IMR-90 (cell line): ENCODE measurements at regions not wholly inside any gene's neighbourhood (a gene's known extent, or its start where the extent isn't known, plus 50 kb on each side); places are given as distances from the start of the nearest gene placed in this dataset.

Source experiments
- ATAC-seq: fragments of 200-7000 bp; cut with Tn5 transposase; 2 replicates; pipeline ENCODE4 v1.9.1; 2020; ENCODE audit warnings: low read depth, mild to moderate bottlenecking, moderate library complexity
- BruUV-seq: library from RNA; stranded (reverse); fragments of 400-500 nt; replicated peaks from 2 replicates; lab custom pipeline; 2021; lab: Mats Ljungman, UMichigan
- CTCF ChIA-PET: fragments of 300-600 bp; formaldehyde crosslinking; extraction: SDS; loops from one replicate; lab custom pipeline; 2021; ENCODE audit warnings: antibody characterized with exemption; lab: Yijun Ruan, JAX
- POLR2A ChIA-PET: fragments of 300-600 bp; sonication (Branson Sonifier 250); formaldehyde crosslinking; loops from one replicate; lab custom pipeline; 2022; ENCODE audit warnings: antibody characterized with exemption; ENCODE audit not compliant: unreplicated experiment; lab: Charles Lee
- DNase-seq: peaks from one replicate; pipeline ENCODE4 v3.0.0; 2013
- H2AFZ ChIP-seq: replicated peaks from 2 replicates; pipeline ENCODE3; 2013; ENCODE audit warnings: low read length, mild to moderate bottlenecking; ENCODE audit not compliant: poor library complexity
- H2AK5ac ChIP-seq: 2 replicates; pipeline ENCODE4 v1.6.1; 2013; ENCODE audit warnings: low read depth, low read length, inconsistent platforms
- H2AK9ac ChIP-seq: replicated peaks from 2 replicates; pipeline ENCODE3; 2013; ENCODE audit warnings: mild to moderate bottlenecking, low read depth, low read length, moderate library complexity; ENCODE audit not compliant: poor library complexity
- H2BK120ac ChIP-seq: 2 replicates; pipeline ENCODE4 v1.6.1; 2013; ENCODE audit warnings: low read depth, low read length, inconsistent platforms
- H2BK15ac ChIP-seq: 3 replicates; pipeline ENCODE4 v1.6.1; 2013; ENCODE audit warnings: low read depth, low read length, inconsistent platforms
- H2BK20ac ChIP-seq: 2 replicates; pipeline ENCODE4 v1.6.1; 2013; ENCODE audit warnings: low read depth, mild to moderate bottlenecking, inconsistent platforms, low read length, moderate library complexity
- H2BK5ac ChIP-seq: 2 replicates; pipeline ENCODE4 v1.6.1; 2013; ENCODE audit warnings: mild to moderate bottlenecking, low read depth, low read length, inconsistent platforms; ENCODE audit not compliant: poor library complexity, severe bottlenecking
- H3K14ac ChIP-seq: replicated peaks from 2 replicates; pipeline ENCODE4 v1.6.1; 2013; ENCODE audit warnings: low read depth, low read length, inconsistent platforms
- H3K18ac ChIP-seq: 2 replicates; pipeline ENCODE4 v1.6.1; 2013; ENCODE audit warnings: low read depth, low read length, control low read depth
- H3K23ac ChIP-seq: 2 replicates; pipeline ENCODE4 v1.6.1; 2013; ENCODE audit warnings: low read depth, low read length, inconsistent platforms
- H3K27ac ChIP-seq: 2 replicates; pipeline ENCODE4 v1.5.1; 2013; ENCODE audit warnings: mild to moderate bottlenecking, control low read depth, low read length; ENCODE audit not compliant: insufficient read depth
- H3K27me3 ChIP-seq: 2 replicates; pipeline ENCODE4 v1.6.1; 2013; ENCODE audit warnings: low read length; ENCODE audit not compliant: control insufficient read depth, insufficient read depth
- H3K36me3 ChIP-seq: 2 replicates; pipeline ENCODE4 v1.6.1; 2013; ENCODE audit warnings: low read length, mixed read lengths; ENCODE audit not compliant: control insufficient read depth, insufficient read depth
- H3K4ac ChIP-seq: 2 replicates; pipeline ENCODE4 v1.6.1; 2013; ENCODE audit warnings: low read depth, low read length, inconsistent platforms
- H3K4me1 ChIP-seq: 2 replicates; pipeline ENCODE4 v1.6.1; 2013; ENCODE audit warnings: low read length, mixed read lengths; ENCODE audit not compliant: control insufficient read depth, insufficient read depth
- H3K4me2 ChIP-seq: 2 replicates; pipeline ENCODE4 v1.6.1; 2013; ENCODE audit warnings: low read depth, mild to moderate bottlenecking, control low read depth, low read length, moderate library complexity
- H3K4me3 ChIP-seq: 2 replicates; pipeline ENCODE4 v1.5.1; 2013; ENCODE audit warnings: low read depth, mild to moderate bottlenecking, control low read depth, low read length, moderate library complexity; ENCODE audit not compliant: insufficient read depth
- H3K56ac ChIP-seq: 2 replicates; pipeline ENCODE4 v1.6.1; 2013; ENCODE audit warnings: low read length, inconsistent platforms; ENCODE audit not compliant: insufficient read depth; ENCODE audit errors: extremely low read depth
- H3K79me1 ChIP-seq, 2 experiments: 2 replicates each; pipeline ENCODE4 v1.6.1; 2013; ENCODE audit warnings: low read length in 2 of 2, inconsistent platforms in 1 of 2, low read depth in 1 of 2
- H3K9ac ChIP-seq: 2 replicates; pipeline ENCODE4 v1.6.1; 2013; ENCODE audit warnings: low read depth, low read length, control low read depth
- H3K9me1 ChIP-seq: 2 replicates; pipeline ENCODE4 v1.6.1; 2013; ENCODE audit warnings: low read length, inconsistent platforms; ENCODE audit not compliant: insufficient read depth
- H3K9me3 ChIP-seq: 2 replicates; pipeline ENCODE4 v1.6.1; 2013; ENCODE audit warnings: low read length; ENCODE audit not compliant: control insufficient read depth, insufficient read depth
- H4K20me1 ChIP-seq: 2 replicates; pipeline ENCODE4 v1.6.1; 2013; ENCODE audit warnings: low read length, inconsistent platforms; ENCODE audit not compliant: insufficient read depth
- H4K5ac ChIP-seq: 2 replicates; pipeline ENCODE4 v1.6.1; 2013; ENCODE audit warnings: mild to moderate bottlenecking, low read depth, low read length, control low read depth
- H4K8ac ChIP-seq, 2 experiments: 2 replicates each; pipeline ENCODE4 v1.6.1; 2013; ENCODE audit warnings: low read depth in 2 of 2, low read length in 2 of 2, control low read depth in 1 of 2, inconsistent platforms in 1 of 2
- H4K91ac ChIP-seq: 2 replicates; pipeline ENCODE4 v1.6.1; 2013; ENCODE audit warnings: low read depth, low read length, inconsistent platforms; ENCODE audit not compliant: insufficient read depth
- BHLHE40 ChIP-seq: fragments of 150-350 bp; IDR thresholded peaks from 2 replicates; pipeline ENCODE4 v1.6.1; 2016; ENCODE audit warnings: mild to moderate bottlenecking, low read depth, low read length
- CEBPB ChIP-seq: IDR thresholded peaks from 2 replicates; pipeline ENCODE4 v1.6.1; 2012; ENCODE audit warnings: low read depth, low read length, improper control_type of control experiment
- CHD1 ChIP-seq: IDR thresholded peaks from 2 replicates; pipeline ENCODE4 v1.6.1; 2012; ENCODE audit warnings: low read depth, low read length, improper control_type of control experiment
- CTCF ChIP-seq: conservative IDR thresholded peaks from 2 replicates; pipeline ENCODE4 v1.5.1; 2012; ENCODE audit warnings: mild to moderate bottlenecking, low read depth, low read length, improper control_type of control experiment
- ELK1 ChIP-seq: fragments of 150-350 bp; IDR thresholded peaks from 2 replicates; pipeline ENCODE4 v1.6.1; 2016; ENCODE audit warnings: low read depth, mild to moderate bottlenecking, low read length, moderate library complexity, borderline replicate concordance
- FOS ChIP-seq: fragments of 150-350 bp; IDR thresholded peaks from 2 replicates; pipeline ENCODE4 v1.6.1; 2016; ENCODE audit warnings: low read depth, low read length
- MAFK ChIP-seq: IDR thresholded peaks from 2 replicates; pipeline ENCODE4 v1.6.1; 2012; ENCODE audit warnings: low read depth, low read length, improper control_type of control experiment
- MAZ ChIP-seq: IDR thresholded peaks from 2 replicates; pipeline ENCODE4 v1.6.1; 2012; ENCODE audit warnings: low read depth, mild to moderate bottlenecking, low read length, improper control_type of control experiment, moderate library complexity, borderline replicate concordance
- MXI1 ChIP-seq: IDR thresholded peaks from 2 replicates; pipeline ENCODE4 v1.6.1; 2012; ENCODE audit warnings: low read depth, mild to moderate bottlenecking, low read length, moderate library complexity, borderline replicate concordance
- NFE2L2 ChIP-seq: fragments of 150-350 bp; IDR thresholded peaks from 2 replicates; pipeline ENCODE4 v1.6.1; 2016; ENCODE audit warnings: low read depth, mild to moderate bottlenecking, low read length
- POLR2A ChIP-seq: IDR thresholded peaks from 2 replicates; pipeline ENCODE4 v1.6.1; 2012; ENCODE audit warnings: mild to moderate bottlenecking, low read depth, low read length
- RAD21 ChIP-seq: IDR thresholded peaks from 2 replicates; pipeline ENCODE4 v1.6.1; 2012; ENCODE audit warnings: low read length, improper control_type of control experiment
- RCOR1 ChIP-seq: IDR thresholded peaks from 2 replicates; pipeline ENCODE4 v1.6.1; 2012; ENCODE audit warnings: mild to moderate bottlenecking, low read length, improper control_type of control experiment; ENCODE audit not compliant: insufficient replicate concordance
- RFX5 ChIP-seq: IDR thresholded peaks from 2 replicates; pipeline ENCODE4 v1.8.0; 2012; ENCODE audit warnings: low read depth, mild to moderate bottlenecking, low read length, moderate library complexity
- SMC3 ChIP-seq: fragments of 150-350 bp; IDR thresholded peaks from 2 replicates; pipeline ENCODE4 v1.6.1; 2016; ENCODE audit warnings: low read depth, mild to moderate bottlenecking, antibody characterized with exemption, low read length, moderate library complexity
- USF2 ChIP-seq: fragments of 150-350 bp; IDR thresholded peaks from 2 replicates; pipeline ENCODE4 v1.6.1; 2017; ENCODE audit warnings: mild to moderate bottlenecking, antibody characterized with exemption, low read length, low read depth
- WGBS, 2 experiments: methylation state at CpG; one replicate each; pipeline versions ENCODE4 v1.1.5 to v1.1.7; 2013; ENCODE audit warnings: missing lambda C conversion rate in 2 of 2; ENCODE audit not compliant: insufficient read length in 1 of 2; ENCODE audit errors: extremely low coverage in 2 of 2; 5-methylcytosine and 5-hydroxymethylcytosine counted together
- dilution Hi-C: fragments of 300-500 bp; cut with HindIII; formaldehyde crosslinking; loops from one replicate; pipeline ENCODE4 v1.14.3; 2018; ENCODE audit warnings: low sequenced_read_pairs; ENCODE audit not compliant: unreplicated experiment
- in situ Hi-C: fragments of 300-500 bp; cut with MboI; formaldehyde crosslinking; loops from 3 replicates; pipeline ENCODE4 v1.14.3; 2019; ENCODE audit warnings: low sequenced_read_pairs, inconsistent platforms, mixed read lengths
- intact Hi-C: fragments of 100-400 bp; cut with micrococcal nuclease; formaldehyde crosslinking; loops from 2 replicates; pipeline ENCODE4 v1.10.0; 2022

- Histone ChIP-seq H2BK20ac (no peak overlapping the region), H3K9ac (no peak overlapping the region), H2BK15ac (no peak overlapping the region), H3K9me1 (no peaks in the 10 kb centered on the region), H3K4me3 (no peak overlapping the region), H3K27me3 (no peaks in the 10 kb centered on the region), H4K91ac (no peak overlapping the region), H3K56ac (no peak overlapping the region), H2BK120ac (no peak overlapping the region), H3K4me2 (no peak overlapping the region), H3K36me3 (no peaks in the 10 kb centered on the region), H2AK9ac (no peak overlapping the region), H3K14ac (no peak overlapping the region), H4K20me1 (no peaks in the 10 kb centered on the region), H3K4ac (no peak overlapping the region), H3K23ac (no peak overlapping the region), H4K5ac (no peak overlapping the region), H3K79me1 (no peaks in the 10 kb centered on the region), H2BK5ac (no peak overlapping the region), H2AFZ (no peak overlapping the region), H3K9me3 (no peaks in the 10 kb centered on the region), H2AK5ac (no peak overlapping the region), H3K18ac (no peak overlapping the region), H3K4me1 (no peaks in the 10 kb centered on the region), H3K27ac (no peak overlapping the region), H4K8ac (no peak overlapping the region)
- no TSS peak for BruUV-seq
- no peak for DNase-seq
- ChIA-PET CTCF (no interaction called here), POLR2A (no interaction called here)
- TF ChIP-seq POLR2A (no peak), MXI1 (no peak), USF2 (no peak), MAFK (no peak), CHD1 (no peak), FOS (no peak), ELK1 (no peak), RCOR1 (no peak), CEBPB (no peak), NFE2L2 (no peak), CTCF (no peak), MAZ (no peak), SMC3 (no peak), BHLHE40 (no peak), RFX5 (no peak), RAD21 (no peak)
- dilution Hi-C loops (no loop called here), in situ Hi-C loops (no loop called here), intact Hi-C loops (no loop called here)
- no peak for ATAC-seq
- WGBS, 2 experiments, result no CpG with 5 or more reads among the region's 2 CpGs
Observed at GRCh38 chr3:173340626-173341025, 56.9 kb upstream of the NLGN1 start.
